CD4-positive, alpha-beta T cell treated with Interleukin-4 for 1 hour (primary cell): ENCODE measurements at regions not wholly inside any gene's neighbourhood (a gene's known extent, or its start where the extent isn't known, plus 50 kb on each side); places are given as distances from the start of the nearest gene placed in this dataset.

ENCODE experiments used
- DNase-seq, 2 donors: peaks; one replicate each; pipeline ENCODE4 v3.0.0-alpha.2; 2020 to 2022

- DNase-seq = no peak
Observed at GRCh38 chr7:13159467-13160184, 472.2 kb downstream of the ARL4A start.

GRCh38 chr7:13161125-13161524 is 473.7 kb downstream of the ARL4A start:
- no peak for DNase-seq

- no peak for DNase-seq
Observed at GRCh38 chr7:13165854-13166253, 478.4 kb downstream of the ARL4A start.

DNA sequence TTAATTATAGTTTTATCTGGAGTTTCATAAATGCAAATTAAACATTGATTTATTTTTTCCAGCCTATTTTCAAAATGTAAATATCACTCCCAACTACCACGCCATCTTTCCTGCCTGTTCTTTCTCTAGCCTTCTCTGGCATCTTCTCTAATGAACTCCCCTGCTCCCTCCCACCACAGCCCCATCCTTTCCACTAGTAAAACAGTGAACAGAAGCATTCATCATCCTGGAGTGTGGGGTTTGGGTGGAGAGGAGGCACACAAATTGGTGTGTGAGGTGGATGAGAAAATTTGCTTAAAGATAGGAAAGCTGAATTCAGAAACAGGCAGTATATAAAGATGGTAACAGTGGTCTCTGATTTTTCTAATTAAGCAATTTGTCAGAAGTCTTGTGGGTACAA is 479.4 kb downstream of the ARL4A start:
- no peak for DNase-seq

DNA sequence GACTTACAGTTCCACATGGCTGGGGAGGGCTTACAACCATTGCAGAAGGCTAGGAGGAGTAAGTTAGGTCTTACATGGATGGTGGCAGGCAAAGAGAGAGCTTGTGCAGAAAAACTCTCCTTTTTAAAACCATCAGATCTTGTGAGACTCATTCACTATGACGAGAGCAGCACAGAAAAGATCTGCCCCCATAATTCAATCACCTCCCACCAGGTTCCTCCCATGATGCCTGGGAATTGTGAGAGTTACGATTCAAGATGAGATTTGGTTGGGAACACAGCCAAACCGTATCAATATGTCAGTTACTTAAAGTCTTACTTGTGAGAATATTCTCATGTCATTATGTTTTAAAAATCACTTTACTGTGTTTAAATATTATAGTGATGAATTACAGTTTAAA is 481.9 kb downstream of the ARL4A start:
- DNase-seq = no peak

DNA sequence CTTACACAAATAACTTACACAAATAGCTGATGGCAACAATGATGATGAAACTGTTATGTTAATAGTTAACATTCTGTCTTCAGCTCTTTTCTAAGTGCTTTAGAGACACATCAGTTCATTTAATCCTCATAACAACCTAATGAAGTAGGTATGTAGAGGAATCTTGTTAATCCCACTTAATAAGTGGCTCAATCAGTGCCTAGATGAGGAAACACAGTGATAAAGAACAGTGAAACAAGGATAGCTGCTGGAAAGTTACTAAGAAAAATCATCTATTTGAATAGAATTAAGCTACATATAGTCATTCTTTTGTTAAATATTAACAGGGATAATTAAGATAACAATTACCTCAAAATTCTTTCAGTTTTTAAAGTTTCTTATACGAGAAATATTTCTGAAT is 487.6 kb downstream of the ARL4A start:
- no peak for DNase-seq

DNA sequence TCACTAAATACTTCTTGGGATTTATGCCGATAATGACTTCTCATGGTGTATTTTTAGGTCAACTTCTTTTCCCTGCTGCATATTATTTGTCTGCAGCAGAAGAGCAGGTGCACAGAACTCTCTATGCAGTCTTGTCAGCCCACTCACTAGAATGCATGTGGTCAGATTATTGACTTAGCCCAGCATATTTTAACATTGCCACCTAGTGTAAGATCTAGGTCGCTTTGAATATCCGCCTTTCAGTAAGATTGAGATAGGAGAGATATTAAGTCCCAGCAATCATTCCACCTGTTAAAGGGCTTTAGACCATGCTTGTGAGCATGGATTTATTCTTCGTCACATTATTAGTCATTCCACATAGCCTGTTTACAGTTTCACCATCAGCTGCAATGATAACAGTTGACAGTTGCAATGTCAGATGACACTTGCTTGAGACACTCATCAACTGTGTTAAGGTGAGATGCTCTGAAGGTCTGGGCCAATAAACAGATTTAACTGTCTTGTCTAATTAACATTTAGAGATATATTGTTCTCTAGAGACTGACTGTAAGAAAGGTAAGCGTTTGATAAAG is 491.7 kb downstream of the ARL4A start:
- DNase-seq = no peak

- DNase-seq = no peak
Observed at GRCh38 chr7:13179775-13180523, 492.5 kb downstream of the ARL4A start.

DNA sequence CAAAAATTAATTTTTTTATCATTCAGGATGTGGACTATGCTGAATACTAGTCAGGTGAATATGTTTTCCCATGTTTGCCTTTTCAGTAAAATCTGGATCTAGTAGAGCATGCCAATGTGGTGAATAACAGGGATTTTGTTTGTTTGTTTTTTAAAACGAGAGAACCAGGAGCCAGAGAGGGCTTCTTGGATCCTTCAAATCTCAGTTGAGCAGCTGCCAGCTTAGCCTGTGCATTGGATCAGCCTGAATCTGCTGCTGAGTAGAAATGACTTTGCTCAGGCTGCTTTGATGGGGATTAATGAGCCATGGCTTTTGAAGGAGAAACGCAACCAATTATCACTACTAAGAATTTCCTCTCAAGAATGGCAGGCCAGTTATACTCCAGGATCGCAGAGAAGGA is 493.8 kb downstream of the ARL4A start:
- no peak for DNase-seq

- no peak for DNase-seq
Observed at GRCh38 chr7:13185139-13185538, 497.7 kb downstream of the ARL4A start.

DNA sequence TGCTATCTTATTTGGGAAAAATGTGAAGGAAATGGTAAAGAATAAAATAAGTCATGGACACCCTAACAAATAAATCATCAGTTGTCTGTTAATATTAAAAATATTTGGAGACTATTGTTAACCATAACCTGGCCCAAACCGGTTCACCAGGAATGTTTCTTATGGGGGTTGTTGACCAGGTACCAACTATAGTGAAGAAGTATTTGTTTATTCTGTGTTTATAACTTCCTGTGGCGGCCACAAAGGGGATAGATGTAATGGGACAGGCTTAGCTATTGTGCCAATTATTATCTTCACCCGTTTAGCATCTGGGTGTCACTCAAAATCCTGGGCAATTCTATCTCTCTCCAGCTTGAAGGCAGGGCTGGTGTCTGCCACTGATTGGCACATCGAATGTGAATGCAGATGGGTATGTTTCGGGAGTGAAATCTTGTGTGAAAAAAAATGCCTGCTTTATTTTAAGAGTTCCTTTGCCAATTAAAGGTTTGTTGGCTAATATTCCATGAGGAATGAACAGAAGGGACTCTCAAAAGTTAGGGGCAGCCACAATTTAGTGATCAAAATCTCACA is 500.9 kb downstream of the ARL4A start:
- DNase-seq = no peak

GRCh38 chr7:13188922-13189321 is 501.5 kb downstream of the ARL4A start:
- DNase-seq = no peak

- DNase-seq = no peak
Observed at GRCh38 chr7:13189668-13190067, 502.2 kb downstream of the ARL4A start.

GRCh38 chr7:13197501-13197900 is 510.1 kb downstream of the ARL4A start:
- no peak for DNase-seq

DNA sequence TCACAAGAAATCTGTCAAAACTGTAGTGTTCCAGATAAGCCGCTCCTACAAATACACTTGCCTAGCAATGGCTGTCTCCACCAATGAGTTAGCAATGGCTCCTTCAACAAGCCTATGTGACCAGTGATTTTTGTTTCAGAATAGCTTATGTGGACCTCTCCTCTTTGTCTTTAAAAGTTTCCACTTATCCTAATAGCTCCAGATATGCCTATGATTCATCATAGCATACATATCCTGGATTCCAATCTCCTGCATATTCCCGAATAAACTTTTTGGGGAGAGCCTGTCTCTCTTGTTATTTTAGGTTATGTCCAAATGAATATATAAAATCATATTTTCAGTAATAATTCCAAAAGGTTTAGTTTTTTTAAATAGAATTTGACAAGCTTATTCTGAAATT is 510.6 kb downstream of the ARL4A start:
- DNase-seq = no peak

DNA sequence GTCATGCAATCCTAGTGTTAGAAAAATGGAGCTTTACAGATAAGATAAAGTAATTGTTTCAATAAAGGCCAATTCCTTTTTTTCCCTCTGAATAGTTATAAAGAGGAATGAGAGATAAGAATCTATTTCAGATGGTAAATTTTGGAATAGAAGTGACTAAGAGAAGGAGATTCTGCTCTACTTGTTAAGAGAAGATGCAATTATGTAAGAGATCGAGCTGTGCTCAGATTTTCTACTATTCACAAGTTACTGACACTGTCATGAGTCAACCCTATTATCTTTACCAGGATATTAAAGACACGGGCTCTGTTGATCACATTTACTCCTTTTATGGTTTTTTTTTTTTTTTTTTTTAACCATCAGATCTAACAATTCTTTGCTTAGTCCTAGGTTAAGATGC is 511.3 kb downstream of the ARL4A start:
- DNase-seq = no peak

GRCh38 chr7:13201628-13202027 is 514.2 kb downstream of the ARL4A start:
- no peak for DNase-seq

DNA sequence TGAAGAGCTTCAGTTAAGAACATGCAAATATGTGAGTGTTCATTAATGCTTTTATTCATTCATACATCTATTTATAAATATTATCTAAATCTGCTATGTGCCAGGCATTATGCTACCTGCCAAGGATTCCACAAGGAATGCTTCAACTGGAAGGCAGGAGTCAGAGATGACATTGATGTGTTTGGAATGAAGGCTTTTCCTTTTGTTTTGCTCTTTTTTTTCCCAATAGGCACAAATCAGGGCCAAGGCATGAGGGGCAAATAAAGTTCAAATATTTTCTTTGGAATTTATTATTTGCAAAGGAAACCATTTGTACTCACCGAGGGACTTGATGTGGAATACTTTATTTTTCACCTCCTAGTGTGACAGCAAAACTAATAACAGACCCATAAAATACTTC is 530.3 kb downstream of the ARL4A start:
- DNase-seq = no peak

GRCh38 chr7:13225068-13225467 is 537.6 kb downstream of the ARL4A start:
- no peak for DNase-seq

GRCh38 chr7:13226385-13226784 is 539.0 kb downstream of the ARL4A start:
- no peak for DNase-seq

DNA sequence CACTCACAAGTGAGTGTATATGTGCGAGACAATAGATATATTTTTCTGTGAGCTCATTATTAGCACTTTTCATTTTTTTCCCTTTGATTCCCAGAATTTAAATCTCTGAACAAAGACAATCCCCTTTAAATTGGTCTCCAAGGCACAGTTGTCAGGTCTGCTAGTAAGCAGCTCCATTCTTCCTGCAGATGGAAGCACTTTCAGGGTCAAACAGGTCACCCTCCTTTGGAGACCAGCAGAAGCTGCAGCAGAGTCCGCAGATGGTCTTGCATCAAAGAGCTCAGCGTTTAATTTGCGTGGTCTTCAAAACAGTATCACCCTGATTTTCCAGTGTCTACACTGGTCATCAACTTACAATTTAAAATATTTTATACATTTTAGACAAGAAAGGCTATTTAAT is 543.8 kb downstream of the ARL4A start:
- no peak for DNase-seq

DNA sequence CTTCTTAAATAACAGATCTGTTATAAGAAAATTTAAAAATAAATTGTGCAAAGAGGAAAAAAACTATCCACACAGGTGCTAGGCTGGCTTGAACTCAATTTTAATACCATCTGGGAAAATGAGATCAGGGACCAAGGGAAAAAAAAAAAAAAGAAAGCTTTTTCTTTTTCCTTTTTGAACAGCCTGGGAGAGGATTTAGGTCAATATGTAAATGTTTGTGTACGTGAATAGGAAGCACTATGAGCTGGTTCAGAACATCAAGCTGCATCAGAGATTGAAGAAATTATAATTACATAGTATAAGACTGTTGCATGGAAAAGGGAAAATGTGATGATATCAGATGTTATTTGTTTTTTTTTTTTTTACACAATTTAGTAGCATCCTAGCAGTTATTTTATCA is 548.0 kb downstream of the ARL4A start:
- DNase-seq = no peak

DNA sequence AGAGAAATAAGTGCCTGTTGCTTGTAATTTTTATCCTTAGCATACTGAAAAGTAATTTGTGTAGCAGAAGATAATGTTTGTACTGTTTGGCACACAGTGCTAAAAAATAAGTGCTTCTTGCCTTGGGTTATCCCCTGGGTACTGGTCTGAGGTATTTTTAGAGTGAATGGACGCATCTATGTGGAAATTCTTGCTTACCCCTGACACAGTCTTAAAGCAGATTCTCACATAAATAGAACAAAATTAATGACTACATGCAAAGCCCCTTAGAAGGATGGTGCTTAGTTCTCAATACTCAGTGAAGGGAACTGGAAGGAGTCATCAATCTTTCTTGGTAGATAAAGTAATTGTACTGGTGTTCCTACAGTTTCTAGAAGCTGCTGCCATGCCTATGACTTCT is 548.6 kb downstream of the ARL4A start:
- DNase-seq = no peak

DNA sequence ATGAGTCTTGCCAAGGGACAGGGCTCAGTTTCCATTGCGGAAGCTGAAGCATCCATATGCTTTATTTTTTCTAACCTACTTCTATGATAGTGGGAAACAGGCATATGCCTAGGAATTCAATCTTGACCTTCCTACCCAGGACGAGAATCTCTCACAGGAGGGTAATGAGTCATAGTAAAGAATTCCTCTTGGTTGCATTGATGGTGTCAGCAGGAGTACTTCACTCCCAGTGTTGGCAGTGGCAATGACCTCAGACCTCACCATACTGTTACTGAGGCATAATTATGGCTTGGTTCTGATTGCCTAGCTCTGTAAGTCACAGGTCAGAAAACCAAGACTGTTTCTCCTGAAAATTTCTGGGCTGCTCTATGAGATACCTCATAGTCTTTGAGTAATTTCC is 552.9 kb downstream of the ARL4A start:
- no peak for DNase-seq
